HG03565 (cell line): ENCODE measurements at regions not wholly inside any gene's neighbourhood (a gene's known extent, or its start where the extent isn't known, plus 50 kb on each side); places are given as distances from the start of the nearest gene placed in this dataset.
A peak's percentile ranks its signal among the peaks of the same experiment; 100 is the strongest.
"Not testable (repeated sequence)": the region's sequence is repeated elsewhere in the genome, so short reads cannot be mapped to it uniquely, and the experiment has no call there.

Experiments
- ATAC-seq: cut with Tn5 transposase; IDR thresholded peaks from one replicate; pipeline ENCODE4 v1.9.1; 2021; ENCODE audit warnings: mild to moderate bottlenecking, moderate library complexity; ENCODE audit not compliant: unreplicated experiment

GRCh38 chr3:33919312-33920120, 121.1 kb downstream of the PDCD6IP start:
- no peak for ATAC-seq

DNA sequence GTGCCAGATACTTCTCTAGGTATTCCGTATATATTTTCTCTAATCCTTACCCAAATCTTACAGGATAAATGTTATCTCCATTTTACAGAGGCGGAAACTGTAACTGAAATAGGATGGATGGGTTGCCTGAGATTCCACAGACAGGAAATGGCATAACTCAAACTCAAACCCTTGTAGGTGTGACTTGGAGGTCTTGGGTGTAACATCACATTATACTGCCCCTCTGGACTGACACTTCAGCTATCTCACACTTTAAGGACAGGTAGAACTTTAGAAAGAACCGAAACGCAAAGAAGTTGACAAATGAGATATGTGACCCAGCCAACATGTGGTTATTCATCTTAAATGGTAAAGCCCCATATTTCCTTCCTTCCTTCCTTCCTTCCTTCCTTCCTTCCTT, 122.1 kb downstream of the PDCD6IP start:
- no peak for ATAC-seq

GRCh38 chr3:33921608-33922007, 123.2 kb downstream of the PDCD6IP start:
- ATAC-seq = no peak

DNA sequence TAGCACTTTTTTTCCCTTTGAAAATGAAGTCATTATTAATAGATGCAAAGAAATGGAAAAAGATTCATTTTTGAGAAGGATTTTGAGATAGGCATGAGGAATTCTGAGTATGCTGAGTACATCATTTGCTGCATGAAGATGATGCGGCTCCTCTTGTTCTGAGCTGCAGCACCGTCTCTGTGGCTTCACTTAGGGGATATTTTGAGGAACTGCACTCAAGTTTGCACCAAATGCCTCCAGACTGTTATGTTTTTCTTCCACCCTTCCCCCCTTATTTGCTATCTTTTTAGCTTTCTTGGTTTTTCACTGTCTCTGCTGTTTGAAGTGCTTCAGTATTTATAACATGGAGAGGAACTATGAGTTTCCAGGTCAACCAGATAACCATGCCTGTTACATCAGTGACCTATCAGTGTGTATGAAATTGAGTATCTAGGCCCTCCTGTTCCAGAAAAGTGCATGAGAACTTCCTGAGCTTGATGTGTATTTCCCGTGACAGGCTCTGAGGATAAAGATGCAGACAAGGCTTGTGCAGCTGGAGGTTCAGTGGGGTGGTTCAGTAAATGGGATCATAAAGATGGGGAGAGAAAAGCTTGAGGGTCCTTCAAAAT, 128.7 kb downstream of the PDCD6IP start:
- ATAC-seq = no peak

GRCh38 chr3:33929813-33930212, 131.4 kb downstream of the PDCD6IP start:
- no peak for ATAC-seq

- ATAC-seq = no peak
These were observed 133.1 kb downstream of the PDCD6IP start for GRCh38 chr3:33931512-33931911.

DNA sequence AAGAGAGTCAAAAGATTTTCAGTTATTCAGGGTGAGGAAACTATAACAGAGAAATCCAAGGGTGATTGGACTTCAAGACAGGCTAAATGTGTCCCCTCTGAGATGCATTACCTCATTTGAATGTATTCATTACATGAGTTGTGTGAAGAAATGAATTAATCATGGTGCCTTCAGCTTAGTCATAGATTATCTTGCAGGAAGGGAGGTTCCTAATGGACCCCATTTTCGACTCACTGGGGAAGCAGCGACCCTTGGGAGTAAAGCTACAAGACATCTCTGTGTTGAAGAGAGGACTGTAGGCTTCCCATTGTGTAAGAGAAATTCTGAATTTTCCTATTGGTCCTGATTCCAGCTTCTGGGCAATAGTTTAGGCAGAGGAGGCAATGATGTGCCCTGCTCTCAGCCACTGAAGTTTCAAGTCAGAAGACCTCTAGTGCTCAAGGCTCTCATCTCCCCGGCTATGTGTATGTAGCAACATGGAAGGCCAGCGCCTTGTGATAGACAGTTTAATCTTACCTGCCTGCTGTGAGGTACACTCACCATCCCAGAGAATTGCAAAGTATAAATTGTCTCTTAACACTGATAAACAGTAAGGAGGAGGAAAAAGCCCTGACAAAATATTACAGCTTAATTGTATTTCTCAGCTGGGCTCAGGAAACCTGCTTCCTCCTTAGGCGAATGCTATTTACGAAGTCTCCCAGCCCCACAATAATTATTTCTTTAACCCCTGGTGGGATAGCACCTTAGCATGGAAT, 133.8 kb downstream of the PDCD6IP start:
- no peak for ATAC-seq

DNA sequence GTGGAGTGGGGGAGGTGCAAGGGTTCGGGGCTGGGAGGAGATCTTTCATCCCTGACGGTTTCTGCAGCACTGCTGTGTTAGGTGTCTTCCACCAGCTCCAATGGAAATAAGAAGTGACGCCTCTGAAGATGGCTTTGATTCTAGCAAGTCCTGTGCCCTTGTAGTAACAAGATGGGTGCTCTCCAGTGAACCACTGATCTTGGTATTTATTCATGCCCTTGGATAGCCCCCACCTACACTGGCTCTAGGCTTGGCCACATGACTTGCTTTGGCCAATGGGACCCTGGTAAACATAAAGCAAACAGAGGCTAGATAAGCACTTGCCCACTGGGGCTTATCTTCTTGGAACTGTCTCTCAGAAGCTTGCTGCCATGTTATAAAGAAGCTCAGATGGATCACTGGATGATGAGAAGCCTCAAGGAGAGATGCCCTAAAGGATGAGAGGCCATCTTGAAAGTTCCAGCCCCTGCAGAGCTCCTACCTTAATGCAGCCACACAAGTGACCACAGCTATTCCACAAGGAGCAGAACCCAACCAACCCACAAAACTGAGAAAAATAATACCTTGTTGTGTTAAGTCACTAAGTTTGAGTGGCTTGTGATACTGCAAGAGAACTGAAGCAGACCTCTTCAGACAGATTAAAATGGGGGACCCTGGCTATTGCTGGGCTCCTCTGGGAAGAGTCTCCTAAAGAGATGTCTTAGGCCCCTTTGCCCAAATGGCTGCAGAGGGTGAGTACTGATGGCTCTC, 137.9 kb downstream of the PDCD6IP start:
- ATAC-seq = no peak

GRCh38 chr3:33936921-33937525, 138.6 kb downstream of the PDCD6IP start:
- no peak for ATAC-seq

DNA sequence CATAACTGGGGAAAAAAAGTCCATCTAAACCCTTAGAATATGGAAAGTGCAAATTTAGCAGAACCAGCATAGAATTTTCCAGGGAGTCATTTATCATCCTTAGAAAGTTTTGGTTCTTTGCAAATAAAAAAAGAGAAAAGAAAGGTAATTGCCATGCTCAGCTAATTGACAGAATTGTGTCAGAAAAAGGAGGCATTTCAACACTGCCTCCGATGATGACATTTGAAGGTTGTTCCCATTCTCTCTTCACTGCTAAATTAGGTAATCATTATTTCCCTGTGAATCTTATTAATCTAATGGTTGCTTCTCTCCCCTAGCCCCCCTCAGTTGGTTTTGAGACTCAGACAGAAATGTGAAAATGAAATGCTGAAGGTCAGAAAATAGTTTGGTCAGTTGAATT, 139.2 kb downstream of the PDCD6IP start:
- no peak for ATAC-seq

DNA sequence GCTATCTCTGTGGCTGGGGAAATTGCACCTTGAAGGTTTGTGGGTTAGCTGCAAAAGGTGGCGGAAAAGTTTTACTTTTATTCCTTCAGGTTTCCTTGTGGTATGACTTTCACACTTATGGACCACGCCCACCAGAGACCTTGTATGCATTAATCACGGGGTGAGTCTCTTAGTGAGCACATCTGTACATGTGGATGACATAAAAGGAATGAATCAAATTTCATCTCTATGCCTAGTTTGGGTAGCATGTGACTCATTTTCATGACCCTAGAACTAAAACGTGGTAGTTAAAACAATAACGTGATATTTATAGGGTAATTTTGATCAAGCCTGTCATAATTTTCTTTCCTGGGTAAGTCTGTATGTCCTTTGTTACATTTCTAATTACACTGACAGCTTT, 141.7 kb downstream of the PDCD6IP start:
- no peak for ATAC-seq

GRCh38 chr3:33940736-33941135, 142.3 kb downstream of the PDCD6IP start:
- no peak for ATAC-seq

- no peak for ATAC-seq
These were observed 143.4 kb downstream of the PDCD6IP start for GRCh38 chr3:33941804-33942203.

DNA sequence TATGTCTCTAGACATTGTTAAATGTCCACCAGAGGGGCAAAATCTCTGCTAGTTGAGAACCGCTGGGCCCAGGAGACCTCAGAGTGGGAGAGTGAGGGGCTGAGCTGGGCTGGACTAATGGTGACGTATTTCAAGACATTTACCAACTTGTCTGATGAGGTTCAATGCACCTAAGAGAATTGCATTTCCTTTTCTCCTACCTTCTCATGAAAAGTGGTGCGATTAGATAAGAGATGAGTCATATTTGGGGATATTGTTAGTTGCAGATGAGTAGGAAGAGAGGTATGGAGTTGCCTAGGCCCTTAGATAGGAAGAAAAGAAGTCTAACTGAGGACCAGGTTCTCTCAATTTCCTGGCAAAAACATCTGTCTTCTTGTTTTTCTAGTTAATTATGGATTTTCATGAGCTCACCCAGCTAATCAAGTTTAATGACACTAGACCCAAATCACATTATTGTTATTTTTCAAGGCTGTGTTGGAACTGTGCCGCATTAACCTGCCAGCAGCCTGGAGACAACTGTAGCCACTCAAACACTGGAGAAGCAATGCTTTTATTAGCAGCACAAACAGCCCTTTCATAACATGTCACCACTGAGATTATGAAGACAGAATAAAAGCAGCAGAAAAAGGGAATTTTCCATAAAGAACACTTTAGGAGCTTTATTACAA, 144.2 kb downstream of the PDCD6IP start:
- ATAC-seq = peak; percentile 48

- no peak for ATAC-seq
These were observed 144.8 kb downstream of the PDCD6IP start for GRCh38 chr3:33943277-33943676.

GRCh38 chr3:33946612-33947011, 148.2 kb downstream of the PDCD6IP start:
- ATAC-seq = not testable (repeated sequence)

DNA sequence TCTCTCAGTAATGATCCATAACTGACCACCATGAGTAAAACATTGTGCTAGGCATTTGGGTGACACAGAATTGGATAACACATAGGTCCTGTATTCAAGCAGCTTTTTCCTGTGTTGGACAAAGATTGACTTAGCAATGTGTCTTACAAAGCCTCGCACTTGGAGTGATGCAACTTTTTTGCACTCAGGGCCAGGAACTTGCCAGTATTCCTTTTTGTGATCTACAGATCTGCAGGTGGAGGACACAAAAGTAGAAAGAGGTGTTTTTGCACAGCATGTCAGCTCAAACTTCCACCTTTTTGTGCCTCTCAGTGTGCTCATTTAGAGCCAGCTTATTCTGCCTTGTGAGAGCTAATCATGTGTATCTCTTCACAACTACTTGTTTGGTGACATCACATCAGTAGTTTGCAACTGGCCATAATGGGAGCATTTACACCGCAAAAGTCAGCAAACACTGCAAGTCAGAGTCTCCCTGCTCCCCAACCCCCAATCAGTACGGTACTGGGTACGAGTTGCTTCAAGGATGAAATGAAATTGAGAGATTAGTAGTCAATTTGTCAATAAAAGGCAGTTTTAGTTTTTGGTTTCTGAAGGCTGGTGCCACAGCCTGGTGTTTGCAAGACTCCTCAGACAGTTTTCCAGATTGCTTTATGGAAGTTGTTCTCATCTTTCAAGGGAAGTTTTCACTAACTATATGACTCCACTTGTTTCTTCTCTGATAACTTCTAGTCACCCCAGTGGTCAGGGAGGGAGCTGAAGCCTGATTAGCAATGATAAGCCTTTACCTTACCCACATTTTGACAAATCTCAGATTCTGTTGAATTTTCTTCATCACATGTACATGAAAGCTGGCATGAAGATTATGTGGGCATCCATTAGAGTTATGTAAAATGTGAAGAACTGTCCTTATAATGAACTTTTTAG, 149.1 kb downstream of the PDCD6IP start:
- no peak for ATAC-seq

- ATAC-seq = no peak
These were observed 150.6 kb downstream of the PDCD6IP start for GRCh38 chr3:33949074-33949473.

- no peak for ATAC-seq
These were observed 156.5 kb downstream of the PDCD6IP start for GRCh38 chr3:33954956-33955355.
